ENCODE measurements at regions not wholly inside any gene's neighbourhood (a gene's known extent, or its start where the extent isn't known, plus 50 kb on each side); places are given as distances from the start of the nearest gene placed in this dataset.

- H3K27ac ChIP-seq: no peak overlapping the region
- no peaks in the 10 kb centered on the region for H3K27me3 ChIP-seq
- H3K4me3 ChIP-seq: no peak overlapping the region
- H3K9me3 ChIP-seq: peaks cover 0 to 86% (median 0%) of the 10 kb centered on the region in 3 donors
- H3K36me3 ChIP-seq: no peaks in the 10 kb centered on the region
- no peak for ATAC-seq
- no peaks in the 10 kb centered on the region for H3K4me1 ChIP-seq
- TF ChIP-seq POLR2AphosphoS5 (IDR thresholded peaks at IDR 0.05) (no peak), EP300 (IDR thresholded peaks at IDR 0.05) (no peak)
- WGBS, 2 donors (ENCODE audit: low coverage in 1 of 2): 63 to 85% methylated on average over 6 to 7 of the region's 40 CpGs
Measured at GRCh38 chr7:56483861-56484550, 367.8 kb upstream of the NUPR2 start.

GRCh38 chr7:56483153-56483552 lies 366.9 kb upstream of the NUPR2 start:
- H3K9me3 ChIP-seq: peaks cover 0 to 91% (median 0%) of the 10 kb centered on the region in 3 donors
- no peak for ATAC-seq
- 58 to 74% methylated on average over 15 to 16 of the region's 22 CpGs for WGBS, 2 donors (ENCODE audit: low coverage in 1 of 2)
- H3K4me1 ChIP-seq: no peaks in the 10 kb centered on the region
- H3K4me3 ChIP-seq: no peak overlapping the region
- no peak overlapping the region for H3K27ac ChIP-seq
- no peaks in the 10 kb centered on the region for H3K36me3 ChIP-seq
- no peak for TF ChIP-seq POLR2AphosphoS5 (IDR thresholded peaks at IDR 0.05)
- no peak for TF ChIP-seq POLR2A (IDR thresholded peaks at IDR 0.05)
- TF ChIP-seq CTCF (IDR thresholded peaks at IDR 0.05): no peak
- no peak for TF ChIP-seq EP300 (IDR thresholded peaks at IDR 0.05)
- H3K27me3 ChIP-seq: no peaks in the 10 kb centered on the region

- peaks cover 0 to 100% (median 2%) of the 10 kb centered on the region in 3 donors for H3K9me3 ChIP-seq
- H3K4me1 ChIP-seq: no peaks in the 10 kb centered on the region
- H3K27ac ChIP-seq: no peak overlapping the region
- no peak overlapping the region for H3K4me3 ChIP-seq
- H3K36me3 ChIP-seq: no peaks in the 10 kb centered on the region
- TF ChIP-seq POLR2A (IDR thresholded peaks at IDR 0.05) (no peak), CTCF (IDR thresholded peaks at IDR 0.05) (no peak), POLR2AphosphoS5 (IDR thresholded peaks at IDR 0.05) (no peak), EP300 (IDR thresholded peaks at IDR 0.05) (no peak)
- no peaks in the 10 kb centered on the region for H3K27me3 ChIP-seq
- WGBS, 2 donors (ENCODE audit: low coverage in 1 of 2): 17% methylated on average over 1 of the region's 3 CpGs; no CpG with 5 or more reads in 1 of the 2 donors
- no peak for ATAC-seq
Measured at GRCh38 chr7:56479748-56480147, 363.5 kb upstream of the NUPR2 start.

- no peaks in the 10 kb centered on the region for H3K36me3 ChIP-seq
- no peaks in the 10 kb centered on the region for H3K4me1 ChIP-seq
- 100% methylated on average over 1 of the region's 2 CpGs; no CpG with 5 or more reads in 1 of the 2 donors for WGBS, 2 donors (ENCODE audit: low coverage in 1 of 2)
- H3K9me3 ChIP-seq: peaks cover 0 to 100% (median 2%) of the 10 kb centered on the region in 3 donors
- H3K4me3 ChIP-seq: no peak overlapping the region
- H3K27ac ChIP-seq: no peak overlapping the region
- H3K27me3 ChIP-seq: no peaks in the 10 kb centered on the region
- ATAC-seq: no peak
- TF ChIP-seq POLR2A (IDR thresholded peaks at IDR 0.05): no peak
- no peak for TF ChIP-seq POLR2AphosphoS5 (IDR thresholded peaks at IDR 0.05)
- no peak for TF ChIP-seq EP300 (IDR thresholded peaks at IDR 0.05)
- TF ChIP-seq CTCF (IDR thresholded peaks at IDR 0.05): no peak
Measured at GRCh38 chr7:56479136-56479535, 362.9 kb upstream of the NUPR2 start.

- TF ChIP-seq EP300 (IDR thresholded peaks at IDR 0.05) (no peak), POLR2A (IDR thresholded peaks at IDR 0.05) (no peak), POLR2AphosphoS5 (IDR thresholded peaks at IDR 0.05) (no peak), CTCF (IDR thresholded peaks at IDR 0.05) (no peak)
- no peak overlapping the region for H3K4me3 ChIP-seq
- no peak overlapping the region for H3K27ac ChIP-seq
- 66 to 67% methylated on average over 2 of the region's 6 CpGs for WGBS, 2 donors (ENCODE audit: low coverage in 1 of 2)
- H3K36me3 ChIP-seq: no peaks in the 10 kb centered on the region
- no peaks in the 10 kb centered on the region for H3K27me3 ChIP-seq
- no peaks in the 10 kb centered on the region for H3K4me1 ChIP-seq
- peaks cover 0 to 99% (median 6%) of the 10 kb centered on the region in 3 donors for H3K9me3 ChIP-seq
- no peak for ATAC-seq
Measured at GRCh38 chr7:56474271-56474670, 358.1 kb upstream of the NUPR2 start.
